Natural killer cell treated with Interleukin-12 subunit alpha and Interleukin-12 subunit beta and Interleukin-15 and Interleukin-18, amount 100 ng/mL, for 72 hours (primary cell): ENCODE measurements at regions not wholly inside any gene's neighbourhood (a gene's known extent, or its start where the extent isn't known, plus 50 kb on each side); places are given as distances from the start of the nearest gene placed in this dataset.

Source experiments
- ATAC-seq, 2 donors: fragments of 150-1000 bp; cut with Tn5 transposase in 1 of 2; sonication (Bioruptor Pico), chemical (Tn5 transposase) in 1 of 2; 2 replicates each; pipeline ENCODE4 v1.10.0; 2021
- DNase-seq: peaks from one replicate; pipeline ENCODE4 v3.0.0; 2022; ENCODE audit warnings: low spot score
- H3K27ac Mint-ChIP-seq, 2 donors: 1 replicate in 1 of 2; 2 replicates in 1 of 2; pipeline ENCODE4 v1.8.0; 2022; ENCODE audit warnings: mixed read lengths in 2 of 2, mild to moderate bottlenecking in 1 of 2, moderate library complexity in 1 of 2
- H3K27me3 Mint-ChIP-seq, 2 donors: 1 replicate in 1 of 2; 2 replicates in 1 of 2; pipeline ENCODE4 v1.8.0; 2022; ENCODE audit warnings: mixed read lengths in 2 of 2
- H3K36me3 Mint-ChIP-seq: one replicate; pipeline ENCODE4 v1.8.0; 2022; ENCODE audit warnings: mixed read lengths
- H3K4me1 Mint-ChIP-seq, 2 donors: 1 replicate in 1 of 2; 2 replicates in 1 of 2; pipeline ENCODE4 v1.8.0; 2022; ENCODE audit warnings: low read depth in 2 of 2, mixed read lengths in 2 of 2, mild to moderate bottlenecking in 1 of 2
- H3K4me3 Mint-ChIP-seq: one replicate; pipeline ENCODE4 v1.8.0; 2022; ENCODE audit warnings: mixed read lengths
- H3K9me3 Mint-ChIP-seq: 2 replicates; pipeline ENCODE4 v1.8.0; 2022; ENCODE audit warnings: mixed read lengths

DNA sequence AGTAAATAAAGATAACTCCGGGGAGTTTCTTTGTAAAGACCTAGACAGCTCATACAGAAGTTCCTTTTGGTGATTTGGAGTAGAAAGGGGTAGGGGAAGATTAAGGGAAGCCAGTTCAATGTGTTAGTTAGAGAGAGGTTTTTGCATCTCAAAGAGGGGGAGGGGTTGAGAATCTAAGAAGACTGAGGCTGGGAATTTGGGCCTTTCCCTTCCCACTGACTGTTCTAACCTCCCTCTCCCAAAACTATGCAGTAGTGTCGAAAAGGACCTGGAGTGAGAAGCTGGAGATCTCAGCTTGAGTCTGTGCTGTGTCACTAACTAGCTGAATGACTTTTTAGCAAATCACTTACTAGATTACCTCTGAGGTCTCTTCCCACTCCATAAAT lies 55.7 kb upstream of the CCDC160 start:
- H3K27ac Mint-ChIP-seq: no peak overlapping the region
- H3K27me3 Mint-ChIP-seq: peaks cover 6 to 10% of the 10 kb centered on the region in 2 donors
- DNase-seq (no peak), ATAC-seq (no peak)
- H3K4me1 Mint-ChIP-seq: peaks cover 0 to 13% of the 10 kb centered on the region in 2 donors
- no peaks in the 10 kb centered on the region for H3K9me3 Mint-ChIP-seq
- no peaks in the 10 kb centered on the region for H3K36me3 Mint-ChIP-seq
- no peak overlapping the region for H3K4me3 Mint-ChIP-seq

DNA sequence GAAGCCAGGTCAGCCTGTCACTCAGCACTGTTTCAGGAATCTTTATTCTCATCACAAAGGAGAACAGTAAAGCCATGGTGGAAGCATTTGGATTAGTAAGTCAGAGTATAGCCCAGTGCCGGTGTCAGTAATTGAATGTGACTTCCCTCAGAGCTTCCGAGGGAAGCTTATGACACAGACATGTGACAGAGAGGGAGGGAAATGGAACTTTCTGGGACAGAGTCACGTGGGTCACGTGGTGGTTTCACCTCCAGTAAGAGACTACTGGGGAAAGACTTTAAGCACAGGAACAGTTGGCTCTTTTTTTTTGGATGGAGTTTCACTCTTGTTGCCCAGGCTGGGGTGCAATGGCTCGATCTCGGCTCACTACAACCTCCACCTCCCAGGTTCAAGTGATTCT lies 53.3 kb upstream of the CCDC160 start:
- ATAC-seq: no peak
- Mint-ChIP-seq H3K9me3 (no peaks in the 10 kb centered on the region), H3K27me3 (peaks cover 6 to 7% of the 10 kb centered on the region in 2 donors), H3K36me3 (no peaks in the 10 kb centered on the region), H3K27ac (no peak overlapping the region), H3K4me1 (peaks cover 7 to 19% of the 10 kb centered on the region in 2 donors), H3K4me3 (no peak overlapping the region)
- DNase-seq: no peak

DNA sequence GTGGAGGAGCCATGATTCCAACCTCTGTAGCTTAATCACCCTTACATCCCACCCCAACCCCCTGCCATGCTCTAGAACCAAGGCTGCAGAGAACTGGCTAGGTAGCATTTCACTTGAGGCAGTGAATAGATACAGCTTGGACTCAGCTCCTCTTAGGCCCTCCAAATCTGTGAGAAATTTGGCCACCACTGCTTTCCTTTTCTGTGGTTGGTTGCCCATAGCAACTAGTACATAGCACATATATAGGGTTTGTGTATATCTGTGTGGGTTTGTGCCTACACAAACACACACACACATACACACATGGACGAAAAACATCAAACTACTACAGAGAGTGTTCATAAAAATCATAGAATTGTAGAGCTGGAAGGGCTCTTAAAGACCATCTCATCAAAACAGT lies 52.0 kb upstream of the CCDC160 start:
- Mint-ChIP-seq H3K27me3 (peaks cover 6 to 8% of the 10 kb centered on the region in 2 donors), H3K36me3 (no peaks in the 10 kb centered on the region), H3K4me1 (peaks cover 12 to 26% of the 10 kb centered on the region in 2 donors), H3K9me3 (no peaks in the 10 kb centered on the region), H3K4me3 (peak overlapping the region; percentile 20), H3K27ac (peak overlapping the region; percentile 39 to 54)
- DNase-seq (no peak), ATAC-seq (peak; percentile 58 to 69)

DNA sequence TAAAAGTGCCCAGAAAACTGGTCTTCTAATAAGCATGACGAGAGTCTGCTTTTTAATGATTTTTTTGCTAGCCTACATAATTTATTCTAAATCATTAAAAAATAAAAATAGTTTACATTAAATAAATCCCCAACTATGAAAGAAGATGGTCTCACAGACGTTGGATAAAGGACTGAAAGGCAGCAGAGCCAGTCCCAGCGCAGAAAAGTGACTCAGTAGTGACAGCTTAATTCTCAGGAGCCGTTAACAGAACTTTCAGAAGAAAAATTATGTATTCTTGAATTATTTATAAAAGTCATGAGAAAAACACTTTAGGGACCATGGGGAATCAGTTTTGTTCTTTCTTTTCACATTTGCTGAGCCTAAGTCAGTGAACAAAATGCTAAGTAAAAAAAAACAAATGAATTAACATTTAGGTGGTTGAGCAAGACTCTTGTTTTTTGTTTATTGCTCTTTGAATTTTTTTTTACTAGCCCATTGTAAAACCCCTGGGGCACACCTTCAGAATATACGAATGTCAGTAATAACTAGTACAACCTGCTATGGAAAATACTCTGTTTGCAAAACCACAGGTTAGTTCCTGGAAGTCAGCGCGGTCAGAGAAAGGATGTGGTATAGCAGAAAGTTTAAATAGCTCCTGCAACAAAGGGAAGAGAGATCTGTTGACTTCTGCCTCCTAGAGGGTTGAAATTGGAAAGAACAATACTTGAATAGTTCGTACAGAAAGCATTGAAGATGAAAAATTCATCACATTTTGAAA lies 50.4 kb upstream of the CCDC160 start:
- H3K4me1 Mint-ChIP-seq: peaks cover 17 to 30% of the 10 kb centered on the region in 2 donors
- peak; percentile 83 to 85 for ATAC-seq
- H3K36me3 Mint-ChIP-seq: no peaks in the 10 kb centered on the region
- H3K9me3 Mint-ChIP-seq: no peaks in the 10 kb centered on the region
- peak overlapping the region; percentile 79 for H3K4me3 Mint-ChIP-seq
- DNase-seq: peak; percentile 69
- peaks cover 0 to 6% of the 10 kb centered on the region in 2 donors for H3K27me3 Mint-ChIP-seq
- peak overlapping the region; percentile 46 to 66 for H3K27ac Mint-ChIP-seq
